Activated CD4-positive, alpha-beta T cell treated with anti-CD3 and anti-CD28 coated beads for 24 hours (primary cell): ENCODE measurements at regions not wholly inside any gene's neighbourhood (a gene's known extent, or its start where the extent isn't known, plus 50 kb on each side); places are given as distances from the start of the nearest gene placed in this dataset.
"Not testable (repeated sequence)": the region's sequence is repeated elsewhere in the genome, so short reads cannot be mapped to it uniquely, and the experiment has no call there.

Source experiments
- DNase-seq, 2 donors: peaks; one replicate each; pipeline ENCODE4 v3.0.0-alpha.2; 2020; ENCODE audit warnings: low read depth in 2 of 2

DNA sequence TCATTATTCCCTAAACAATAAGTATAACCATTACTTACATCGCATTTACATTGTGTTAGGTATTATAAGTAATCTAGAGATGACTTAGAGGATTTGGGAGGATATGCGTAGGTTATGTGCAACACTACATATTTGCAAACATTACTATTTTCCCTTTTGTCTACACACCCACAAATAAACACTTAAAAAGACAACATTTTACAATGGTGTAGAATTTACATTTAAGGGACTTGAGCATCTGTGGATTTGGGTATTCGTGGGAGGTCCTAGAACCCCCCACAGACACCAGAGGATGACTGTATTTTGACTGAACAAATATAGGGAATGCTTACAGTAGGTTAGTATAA, 220.2 kb upstream of the MYO3A start:
- DNase-seq, result no peak

DNA sequence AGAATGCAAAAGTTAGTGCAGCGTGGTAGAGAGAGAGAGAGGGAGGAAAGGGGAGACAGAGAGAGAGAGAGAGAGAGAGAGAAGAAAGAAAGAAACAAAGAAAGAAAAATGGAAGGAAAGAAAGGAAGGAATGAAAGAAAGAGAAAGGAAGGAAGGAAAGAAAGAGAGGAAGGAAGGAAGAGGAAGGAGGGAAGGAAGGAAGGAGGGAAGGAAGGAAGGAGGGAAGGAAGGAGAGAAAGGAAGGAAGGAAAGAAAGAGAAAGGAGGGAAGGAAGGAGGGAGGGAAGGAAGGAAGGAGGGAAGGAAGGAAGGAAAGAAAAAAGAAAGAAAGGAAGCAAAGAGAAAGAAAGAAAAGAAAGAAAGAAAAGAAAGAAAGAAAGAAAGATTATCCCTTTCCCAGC, 209.8 kb upstream of the MYO3A start:
- DNase-seq, result no peak

DNA sequence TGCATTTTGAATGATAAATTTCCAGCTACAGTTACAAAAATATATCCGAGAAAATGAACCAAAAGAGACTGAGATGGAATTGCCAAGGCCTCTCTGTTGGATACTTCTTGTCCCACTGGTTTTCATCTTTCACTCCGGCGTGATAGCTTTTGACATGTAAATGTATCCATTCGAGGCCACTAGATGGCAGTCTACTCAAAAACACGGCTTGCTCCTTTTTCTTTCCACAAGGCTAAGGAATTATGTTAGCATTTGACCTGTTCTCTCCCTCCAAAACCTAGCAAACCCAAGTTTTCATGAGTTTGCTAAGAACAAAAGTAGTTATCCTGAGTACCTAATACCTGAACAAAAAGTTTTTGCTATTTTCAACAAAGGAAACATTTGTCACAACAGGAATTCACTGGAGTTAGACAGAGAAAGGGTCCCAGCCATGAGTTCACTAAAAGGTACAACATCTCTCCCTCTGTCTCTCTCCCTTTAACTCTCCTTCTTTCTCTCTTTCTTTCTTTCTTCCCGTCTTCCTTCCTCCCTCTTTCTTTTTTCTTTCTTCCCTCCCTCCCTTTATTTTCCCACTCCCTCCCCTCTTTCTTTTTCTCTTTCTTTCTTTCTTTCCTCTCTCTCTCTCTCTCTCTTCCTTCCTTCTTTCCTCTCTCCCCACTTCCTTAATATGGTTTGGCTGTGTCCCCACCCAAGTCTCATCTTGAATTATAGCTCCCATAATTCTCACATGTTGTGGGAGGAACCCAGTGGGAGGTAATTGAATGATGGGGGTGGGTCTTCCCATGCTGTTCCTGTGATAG, 207.9 kb upstream of the MYO3A start:
- DNase-seq, result peak in 1 of 2 donors; percentile 3

DNA sequence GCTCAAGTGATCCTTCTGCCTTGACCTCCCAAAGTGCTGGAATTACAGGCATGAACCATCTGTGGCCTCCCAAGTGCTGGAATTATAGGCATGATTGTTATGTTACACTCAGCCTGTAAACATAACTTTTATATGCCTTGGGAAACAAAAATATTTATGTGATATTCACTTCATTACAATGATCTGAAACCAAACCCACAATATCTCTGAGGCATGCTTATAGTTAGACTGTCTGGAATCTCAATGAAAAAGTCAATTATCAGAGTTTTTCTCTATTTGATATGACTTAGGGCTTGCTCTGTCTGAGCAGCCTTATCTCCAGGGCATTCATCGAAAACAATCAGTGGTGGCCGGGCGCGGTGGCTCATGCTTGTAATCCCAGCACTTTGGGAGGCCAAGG, 195.3 kb upstream of the MYO3A start:
- DNase-seq, result no peak

DNA sequence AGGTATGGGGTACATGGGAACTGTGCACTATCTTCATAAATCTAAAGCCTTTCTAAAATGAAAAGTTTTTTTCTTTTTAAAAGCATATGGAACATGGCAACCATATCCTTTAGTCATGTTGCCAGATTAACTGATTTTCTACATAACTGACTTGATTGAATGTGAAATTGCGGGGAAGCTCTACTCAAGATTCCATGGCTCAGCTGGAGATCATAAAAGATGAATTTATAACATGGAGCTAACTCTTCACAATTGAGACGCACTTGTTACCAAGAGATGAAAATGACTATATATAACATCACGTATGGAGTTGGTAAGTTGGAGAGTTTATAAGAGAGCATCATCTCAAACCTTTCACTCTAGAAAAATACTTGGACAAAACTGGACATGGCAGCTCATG, 190.2 kb upstream of the MYO3A start:
- no peak for DNase-seq

DNA sequence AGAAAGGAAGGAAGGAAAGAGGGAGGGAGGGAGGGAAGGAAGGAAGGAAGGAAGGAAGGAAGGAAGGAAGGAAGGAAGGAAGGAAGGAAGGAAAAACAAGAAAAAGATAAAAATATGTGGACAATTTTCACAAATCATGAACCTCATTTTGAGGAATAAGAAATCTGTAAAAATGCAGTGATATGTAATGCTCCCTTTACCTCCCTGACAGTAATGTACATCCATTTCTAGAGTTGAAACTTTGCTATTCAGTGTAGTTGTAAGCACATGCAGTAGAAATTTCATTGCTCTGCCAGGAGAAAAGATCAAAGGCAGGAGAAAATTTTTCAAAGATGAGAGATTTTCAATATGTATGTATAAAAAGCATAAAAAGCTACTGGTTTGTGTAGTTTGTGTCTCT, 189.5 kb upstream of the MYO3A start:
- no peak for DNase-seq

DNA sequence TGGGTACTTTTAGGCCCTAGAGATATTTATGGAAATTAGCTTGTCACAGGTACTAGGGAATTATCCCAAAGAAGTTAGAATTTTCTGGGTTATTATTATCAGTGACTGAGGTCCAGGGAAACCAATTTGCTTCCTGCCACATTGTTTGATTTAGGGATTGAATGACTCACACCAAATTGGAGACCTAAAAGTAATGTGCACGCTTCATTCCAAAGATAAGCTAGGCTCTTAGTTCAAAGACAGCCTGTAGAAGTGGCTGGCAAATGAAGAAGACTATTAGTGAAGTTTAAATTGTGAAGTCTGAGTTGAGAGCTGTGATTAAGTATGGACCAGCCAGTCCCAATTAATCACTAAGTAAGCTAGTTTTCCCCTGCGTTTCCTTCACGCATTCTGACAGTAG, 188.1 kb upstream of the MYO3A start:
- DNase-seq, result no peak

DNA sequence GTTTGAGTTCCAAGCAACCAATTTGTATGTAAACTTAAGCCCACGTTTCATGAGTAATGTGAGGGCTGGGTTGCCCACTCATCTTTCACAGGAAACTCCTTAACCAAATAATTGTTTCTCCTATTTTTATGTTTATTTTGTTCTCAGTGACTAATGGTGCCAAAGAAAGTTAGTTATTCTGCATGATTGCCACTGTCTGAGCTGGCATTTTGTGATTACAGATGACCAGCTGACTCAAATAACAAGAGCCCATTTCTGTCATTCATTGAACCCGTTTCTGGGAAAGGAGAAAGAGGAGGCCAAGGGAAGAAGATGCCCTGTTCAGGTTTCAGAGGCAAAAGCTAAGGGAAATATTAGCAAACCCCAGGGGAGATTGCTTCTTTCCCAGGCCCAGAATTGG, 186.9 kb upstream of the MYO3A start:
- DNase-seq, result no peak

DNA sequence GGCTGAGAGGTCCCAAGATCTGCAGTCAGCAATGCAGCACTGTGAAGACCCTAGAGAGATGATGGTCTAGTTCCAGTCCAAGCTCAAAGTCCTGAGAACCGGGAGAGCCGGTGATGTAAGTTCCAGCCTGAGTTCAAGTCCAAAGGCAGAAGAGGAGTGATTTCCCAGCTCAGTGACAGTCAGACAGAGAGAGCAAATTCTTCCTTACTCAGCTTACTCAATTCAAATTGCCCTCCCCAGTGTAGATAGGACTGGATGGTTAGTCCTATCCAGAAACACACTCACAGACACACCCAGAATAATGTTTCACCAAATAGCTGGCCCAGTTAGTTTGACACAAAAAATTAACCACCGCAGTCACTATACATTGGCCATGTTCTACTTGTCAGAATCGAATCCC, 185.5 kb upstream of the MYO3A start:
- DNase-seq, result no peak

DNA sequence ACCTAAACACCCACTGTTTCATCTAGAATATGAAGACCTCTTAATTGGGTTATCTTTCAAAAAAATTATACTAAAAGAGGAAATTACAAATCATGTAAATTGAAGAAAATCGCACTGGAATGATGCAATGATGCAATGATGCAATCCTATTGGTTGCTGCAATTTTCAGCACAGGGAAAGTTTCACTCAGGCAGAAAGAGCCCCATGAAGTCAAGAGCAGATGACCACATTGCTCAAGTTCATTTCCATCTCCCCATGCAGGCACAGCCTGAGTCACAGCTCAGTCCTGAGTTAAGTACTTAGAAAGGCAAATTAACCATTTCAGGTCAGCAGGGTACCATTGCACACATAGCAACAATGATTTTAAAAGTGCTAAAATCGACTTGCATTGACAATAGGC, 180.3 kb upstream of the MYO3A start:
- DNase-seq, result no peak

DNA sequence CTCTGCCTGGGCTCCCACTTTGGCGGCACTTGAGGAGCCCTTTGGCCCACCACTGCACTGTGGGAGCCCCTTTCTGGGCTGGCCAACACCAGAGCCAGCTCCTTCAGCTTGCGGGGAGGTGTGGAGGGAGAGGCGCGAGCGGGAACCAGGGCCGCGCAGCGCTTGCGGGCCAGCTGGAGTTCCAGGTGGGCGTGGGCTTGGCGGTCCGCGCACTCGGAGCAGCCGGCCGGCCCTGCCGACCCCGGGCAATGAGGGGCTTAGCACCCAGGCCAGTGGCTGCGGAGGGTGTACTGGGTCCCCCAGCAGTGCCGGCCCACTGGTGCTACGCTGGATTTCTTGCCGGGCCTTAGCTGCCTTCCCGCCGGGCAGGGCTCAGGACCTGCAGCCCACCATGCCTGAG, 178.2 kb upstream of the MYO3A start:
- DNase-seq, result not testable (repeated sequence)

DNA sequence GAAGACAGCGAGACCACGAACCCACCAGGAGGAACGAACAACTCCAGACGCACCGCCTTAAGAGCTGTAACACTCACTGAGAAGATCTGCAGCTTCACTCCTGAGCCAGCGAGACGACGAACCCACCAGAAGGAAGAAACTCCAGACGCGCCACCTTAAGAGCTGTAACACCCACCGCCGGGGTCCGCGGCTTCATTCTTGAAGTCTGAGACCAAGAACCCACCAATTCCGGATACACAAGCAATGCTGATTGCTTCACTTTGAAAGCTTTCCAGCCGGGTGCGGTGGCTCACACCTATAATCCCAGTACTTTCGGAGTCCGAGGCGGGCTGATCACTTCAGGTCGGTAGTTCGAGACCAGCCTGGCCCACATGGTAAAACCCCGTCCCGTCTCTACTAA, 177.2 kb upstream of the MYO3A start:
- no peak for DNase-seq

DNA sequence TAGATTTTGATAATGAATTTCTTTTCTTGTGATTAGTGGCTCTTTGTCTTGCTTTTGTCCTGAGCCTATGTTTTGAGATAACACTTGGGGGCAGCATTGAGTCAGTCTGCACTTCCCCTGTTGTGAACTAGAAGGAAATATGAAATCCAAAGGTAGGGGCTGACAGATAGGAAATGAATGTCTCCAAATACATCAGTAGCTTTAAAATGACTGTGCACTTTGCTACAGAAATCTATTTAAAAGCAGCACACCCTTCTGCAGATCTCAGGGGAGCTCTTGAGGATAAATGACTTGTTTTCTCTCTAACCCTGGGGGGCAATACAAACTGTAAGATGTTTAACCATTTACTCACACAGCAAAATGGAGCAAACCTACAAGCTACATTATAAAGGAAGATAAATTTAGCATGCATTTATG, 176.0 kb upstream of the MYO3A start:
- DNase-seq, result no peak

DNA sequence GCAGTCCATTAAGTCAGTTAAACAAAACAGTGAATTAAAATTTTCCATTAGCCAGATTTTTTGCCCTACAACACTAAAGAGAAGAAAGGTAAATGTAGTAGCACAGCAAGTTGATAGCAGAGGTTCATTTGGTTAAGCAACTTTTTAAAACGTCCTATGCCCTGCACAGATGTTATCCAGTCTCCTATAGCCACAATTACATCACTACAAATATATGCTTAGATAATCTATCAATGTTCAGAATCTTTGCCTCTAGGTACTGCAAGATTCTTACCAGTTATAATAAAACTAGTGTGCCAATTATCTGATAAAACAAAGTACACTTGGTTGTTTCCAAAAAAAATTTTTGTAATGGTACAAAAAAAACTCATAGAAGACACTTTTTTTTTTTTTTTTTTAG, 175.5 kb upstream of the MYO3A start:
- DNase-seq, result no peak

DNA sequence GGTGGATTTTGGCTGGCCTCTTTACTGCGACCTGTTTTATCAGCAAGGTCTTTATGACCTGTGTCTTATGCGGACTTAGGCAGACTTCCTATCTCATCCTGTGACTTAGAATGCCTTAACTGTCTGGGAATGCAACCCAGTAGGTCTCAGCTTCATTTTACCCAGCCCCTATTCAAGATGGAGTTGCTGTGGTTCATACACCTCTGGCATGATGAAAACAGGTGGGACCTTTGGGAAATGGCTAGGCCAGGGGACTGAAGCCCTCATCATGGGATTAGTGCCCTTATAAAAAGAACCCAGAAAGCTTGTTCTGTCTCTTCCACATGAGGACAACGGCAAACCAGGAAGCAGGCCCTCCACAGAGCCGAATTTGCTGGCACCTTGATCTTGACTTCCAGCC, 172.1 kb upstream of the MYO3A start:
- DNase-seq, result no peak

DNA sequence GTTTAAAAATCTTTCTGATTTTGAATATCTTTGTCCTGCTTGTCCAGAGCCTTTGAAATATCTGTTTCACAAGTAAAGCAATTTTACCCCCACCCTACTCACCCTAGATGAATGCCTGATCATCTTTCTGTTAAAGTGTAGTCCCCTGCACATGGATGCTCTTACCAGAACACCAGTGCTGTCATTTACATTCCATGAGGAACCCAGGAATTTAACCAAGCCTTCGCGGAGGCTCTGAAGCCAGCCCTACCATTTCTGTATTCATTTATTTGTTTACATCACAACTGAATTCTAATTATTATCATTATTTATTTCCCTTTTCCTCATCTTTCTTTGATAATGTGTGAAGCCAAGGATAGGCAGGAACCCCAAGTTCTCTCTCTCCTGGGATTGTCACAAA, 167.8 kb upstream of the MYO3A start:
- no peak for DNase-seq

DNA sequence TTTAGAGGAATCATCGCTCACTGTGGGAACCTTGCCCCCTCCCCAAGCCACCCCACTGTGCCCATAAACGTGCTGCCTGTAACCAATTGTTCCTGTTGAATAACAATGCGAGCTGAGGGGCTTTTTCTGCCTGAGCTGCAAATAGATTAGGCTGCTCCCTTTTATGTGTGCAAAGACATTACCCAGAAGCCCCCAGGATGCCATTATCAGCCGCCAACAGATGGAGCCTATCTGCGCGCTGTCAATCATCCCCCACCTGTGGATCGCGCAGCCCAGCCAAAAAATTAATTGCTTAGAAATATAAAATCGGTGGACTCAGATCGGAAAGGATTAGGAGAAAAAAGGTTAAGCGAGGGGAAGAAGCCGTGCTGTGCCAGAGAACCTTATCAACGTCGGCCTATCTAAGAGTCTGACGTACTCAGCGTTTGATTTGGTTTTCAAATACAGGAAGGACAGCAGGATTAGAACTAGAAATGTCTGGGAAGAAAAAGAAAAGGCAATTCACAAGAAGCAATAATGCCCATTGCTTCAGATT, 167.3 kb upstream of the MYO3A start:
- no peak for DNase-seq

DNA sequence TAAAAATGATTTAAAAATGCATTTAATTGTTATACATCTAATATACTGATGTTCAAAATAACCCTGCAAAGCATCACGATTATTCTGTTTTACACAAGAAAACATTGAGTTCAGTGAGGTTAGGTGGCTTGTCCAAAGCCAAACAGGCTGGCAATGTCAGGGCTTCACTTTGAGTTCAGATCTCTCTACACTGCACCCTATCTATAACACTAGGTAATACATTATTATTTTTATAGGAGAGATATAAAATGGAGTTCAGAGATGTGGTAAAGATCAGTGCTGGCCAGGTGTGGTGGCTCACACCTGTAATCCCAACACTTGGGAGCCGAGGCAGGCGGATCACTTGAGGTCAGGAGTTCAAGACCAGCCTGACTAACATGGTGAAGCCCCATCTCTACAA, 165.9 kb upstream of the MYO3A start:
- no peak for DNase-seq

DNA sequence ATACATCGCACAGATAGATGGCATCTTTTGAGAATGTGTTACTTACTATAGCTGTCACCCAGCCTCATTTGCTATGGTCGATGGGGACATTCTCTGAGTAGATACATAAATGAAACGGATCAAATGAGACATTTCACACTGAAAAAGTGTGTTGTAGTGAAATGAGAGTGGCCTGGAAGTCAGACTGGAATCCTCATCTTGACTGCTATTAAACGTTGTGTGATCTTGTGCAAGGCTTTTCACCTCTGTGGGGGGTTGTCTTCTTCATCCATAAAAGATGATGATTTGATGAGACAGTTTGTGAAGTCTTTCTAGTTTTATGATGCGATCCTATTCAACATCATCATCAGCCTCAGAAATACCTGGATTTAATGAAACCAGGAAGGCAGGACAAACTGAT, 155.4 kb upstream of the MYO3A start:
- no peak for DNase-seq

DNA sequence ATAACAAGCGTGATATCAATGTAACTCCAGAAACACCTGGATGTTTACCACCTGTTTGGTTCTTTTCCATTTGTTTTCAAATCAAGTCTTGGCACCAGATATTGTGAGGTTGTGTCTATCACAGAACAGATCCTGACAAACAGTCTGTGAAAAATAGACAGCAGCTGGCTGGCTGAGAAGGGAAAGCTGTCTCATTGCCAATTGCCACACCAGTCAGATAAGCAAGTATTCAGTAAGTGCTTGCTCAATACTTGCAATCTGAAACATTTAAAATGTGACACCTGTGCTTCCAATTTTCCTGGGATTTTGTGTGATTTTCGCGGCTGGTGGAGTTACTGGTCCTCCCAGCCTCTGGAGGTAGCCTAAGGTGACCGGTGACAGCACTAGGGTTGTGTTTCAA, 147.9 kb upstream of the MYO3A start:
- no peak for DNase-seq

DNA sequence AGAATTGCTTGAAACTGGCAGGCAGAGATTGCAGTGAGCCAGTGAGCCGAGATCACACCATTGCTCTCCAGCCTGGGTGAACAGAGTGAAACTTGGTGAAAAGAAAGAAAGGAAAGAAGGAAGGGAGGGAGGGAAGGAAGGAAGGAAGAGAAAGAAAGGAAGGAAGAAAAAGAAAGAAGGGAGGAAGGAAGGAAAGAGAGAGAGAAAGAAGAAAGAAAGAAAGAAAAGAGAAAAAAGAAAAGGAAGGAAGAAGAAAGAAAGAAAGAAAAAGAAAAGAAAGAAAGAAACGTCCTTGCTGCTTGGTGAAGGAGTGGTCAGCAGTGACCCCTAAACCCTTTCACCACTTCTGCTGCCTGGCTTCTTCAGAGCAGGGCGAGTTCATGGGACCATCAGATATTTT, 147.1 kb upstream of the MYO3A start:
- no peak for DNase-seq

DNA sequence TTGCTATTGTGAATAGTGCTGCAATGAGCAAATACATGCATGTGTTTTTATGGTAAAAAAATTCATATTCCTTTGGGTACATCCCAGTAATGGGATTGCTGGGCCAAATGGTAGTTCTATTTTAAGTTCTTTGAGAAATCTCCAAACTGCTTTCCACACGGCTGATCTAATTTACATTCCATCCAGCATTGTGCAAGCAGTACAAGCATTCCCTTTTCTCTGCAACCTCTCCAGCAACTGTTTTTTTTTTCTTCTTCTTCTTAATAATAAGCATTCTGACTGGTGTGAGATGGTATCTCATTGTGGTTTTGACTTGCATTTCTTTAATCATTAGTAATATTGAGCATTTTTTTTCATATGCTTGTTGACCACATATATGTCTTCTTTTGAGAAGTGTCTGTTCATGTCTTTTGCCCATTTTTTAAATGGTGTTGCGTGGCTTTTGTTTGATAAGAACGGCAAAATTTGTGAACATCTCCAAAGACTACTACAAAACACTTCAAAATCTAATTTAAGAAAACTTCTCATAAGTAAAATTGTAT, 136.1 kb upstream of the MYO3A start:
- DNase-seq, result no peak

DNA sequence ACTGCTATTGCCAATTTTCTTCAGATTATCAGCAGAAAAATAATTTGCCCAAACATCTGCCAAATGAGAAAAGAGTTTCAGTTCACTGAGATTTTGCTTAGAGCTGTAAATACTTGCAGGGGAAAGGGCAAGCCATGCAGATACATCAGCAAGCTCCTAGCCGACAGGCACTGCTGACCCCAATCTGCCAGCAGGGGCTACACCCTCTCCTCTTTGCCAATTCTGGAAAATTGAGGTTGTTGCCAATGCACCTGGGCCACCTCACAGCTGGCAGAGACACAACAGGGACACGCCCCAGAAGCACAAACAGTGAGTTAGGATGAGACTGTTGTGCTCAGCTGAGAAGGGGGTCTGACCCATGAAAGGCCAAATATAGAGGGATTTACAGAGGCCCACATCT, 129.5 kb upstream of the MYO3A start:
- no peak for DNase-seq

DNA sequence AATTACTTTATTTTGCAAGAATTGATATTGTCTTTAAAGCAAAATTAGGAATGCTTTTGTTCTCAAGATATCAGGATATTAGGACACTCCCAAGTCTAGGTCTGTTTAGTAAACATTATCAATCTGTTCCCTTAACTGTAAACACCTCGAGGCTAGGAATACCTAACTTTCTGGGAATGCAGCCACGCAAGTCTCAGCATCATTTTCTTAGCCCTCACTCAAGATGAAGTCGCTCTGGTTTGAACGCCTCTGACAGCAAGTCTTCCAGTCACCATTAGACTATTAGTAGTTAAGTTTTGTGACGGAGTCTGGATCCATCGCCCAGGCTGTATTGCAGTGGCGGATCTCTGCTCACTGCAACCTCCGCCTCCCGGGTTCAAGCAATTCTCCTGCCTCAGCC, 128.0 kb upstream of the MYO3A start:
- no peak for DNase-seq
